Liver (tissue), 8 donors: ENCODE measurements at regions not wholly inside any gene's neighbourhood (a gene's known extent, or its start where the extent isn't known, plus 50 kb on each side); places are given as distances from the start of the nearest gene placed in this dataset.

Source experiments
- DNase-seq: peaks from one replicate; pipeline ENCODE4 v3.0.0-alpha.2; 2017; ENCODE audit warnings: low spot score
- H3K27ac ChIP-seq, 2 donors: one replicate each; pipeline ENCODE4 v1.7.0; 2013; ENCODE audit warnings: inconsistent platforms in 2 of 2, low read length in 2 of 2, control low read depth in 1 of 2, low read depth in 1 of 2, mild to moderate bottlenecking in 1 of 2
- H3K27me3 ChIP-seq, 4 donors: one replicate each; pipeline versions ENCODE4 v1.6.1 to v1.7.0; 2013; ENCODE audit warnings: low read length in 3 of 4, inconsistent platforms in 1 of 4, mild to moderate bottlenecking in 1 of 4, moderate library complexity in 1 of 4; ENCODE audit not compliant: control insufficient read depth in 4 of 4, insufficient read depth in 4 of 4
- H3K36me3 ChIP-seq, 4 donors: one replicate each; pipeline versions ENCODE4 v1.6.1 to v1.7.0; 2013; ENCODE audit warnings: low read length in 3 of 4, mild to moderate bottlenecking in 3 of 4, low read depth in 1 of 4, moderate library complexity in 1 of 4; ENCODE audit not compliant: control insufficient read depth in 4 of 4, insufficient read depth in 3 of 4
- H3K4me1 ChIP-seq, 4 donors: one replicate each; pipeline versions ENCODE4 v1.6.1 to v1.7.0; 2013; ENCODE audit warnings: low read length in 3 of 4, mild to moderate bottlenecking in 3 of 4, moderate library complexity in 1 of 4; ENCODE audit not compliant: control insufficient read depth in 4 of 4, insufficient read depth in 4 of 4
- H3K4me3 ChIP-seq, 3 donors: one replicate each; pipeline versions ENCODE4 v1.6.1 to v1.7.0; 2013; ENCODE audit warnings: low read length in 3 of 3, control low read depth in 1 of 3, low read depth in 1 of 3, mild to moderate bottlenecking in 1 of 3
- H3K9ac ChIP-seq, 2 donors: one replicate each; pipeline ENCODE4 v1.7.0; 2013; ENCODE audit warnings: low read length in 2 of 2, mild to moderate bottlenecking in 2 of 2, moderate library complexity in 2 of 2, control low read depth in 1 of 2, low read depth in 1 of 2
- H3K9me3 ChIP-seq, 4 donors: one replicate each; pipeline versions ENCODE4 v1.6.1 to v1.7.0; 2013; ENCODE audit warnings: low read length in 3 of 4; ENCODE audit not compliant: control insufficient read depth in 4 of 4
- EGR1 ChIP-seq, 2 donors: IDR thresholded peaks; 2 replicates each; pipeline ENCODE4 v1.6.1; 2016 to 2018; ENCODE audit warnings: antibody characterized with exemption in 2 of 2, low read depth in 2 of 2
- FOXA1 ChIP-seq: IDR thresholded peaks from 2 replicates; pipeline ENCODE4 v1.6.1; 2016; ENCODE audit warnings: antibody characterized with exemption
- FOXA2 ChIP-seq: IDR thresholded peaks from 2 replicates; pipeline ENCODE4 v1.6.1; 2016; ENCODE audit warnings: antibody characterized with exemption
- HNF4A ChIP-seq, 2 donors: conservative IDR thresholded peaks; 2 replicates each; pipeline ENCODE4 v1.6.1; 2016; ENCODE audit warnings: antibody characterized with exemption in 2 of 2, mild to moderate bottlenecking in 2 of 2
- HNF4G ChIP-seq: IDR thresholded peaks from 2 replicates; pipeline ENCODE4 v1.6.1; 2016; ENCODE audit warnings: antibody characterized with exemption
- JUND ChIP-seq, 2 donors: IDR thresholded peaks; 2 replicates each; pipeline ENCODE4 v1.6.1; 2016; ENCODE audit warnings: antibody characterized with exemption in 2 of 2
- NR2F2 ChIP-seq: IDR thresholded peaks from 2 replicates; pipeline ENCODE4 v1.6.1; 2016; ENCODE audit warnings: antibody characterized with exemption
- RAD21 ChIP-seq, 2 donors: IDR thresholded peaks; 2 replicates each; pipeline ENCODE4 v1.6.1; 2016; ENCODE audit warnings: antibody characterized with exemption in 2 of 2, mild to moderate bottlenecking in 2 of 2
- YY1 ChIP-seq: IDR thresholded peaks from 2 replicates; pipeline ENCODE4 v1.6.1; 2016; ENCODE audit warnings: antibody characterized with exemption, mild to moderate bottlenecking
- WGBS: extraction: QIAGEN DNeasy Blood & Tissue Kit; methylation state at CpG from one replicate; pipeline ENCODE4 v1.1.7; 2013; 5-methylcytosine and 5-hydroxymethylcytosine counted together
- TF ChIP-seq, protein P1 (sequence below): IDR thresholded peaks from 2 replicates; pipeline ENCODE4 v1.6.1; 2016; ENCODE audit warnings: antibody characterized with exemption
- TF ChIP-seq, protein P2 (sequence below): IDR thresholded peaks from 2 replicates; pipeline ENCODE4 v1.6.1; 2016; ENCODE audit warnings: antibody characterized with exemption
- TF ChIP-seq, protein P3 (sequence below): fragments of 150-350 bp; IDR thresholded peaks from 2 replicates; pipeline ENCODE4 v1.5.1; 2017; ENCODE audit warnings: improper control_type of control experiment, low read depth, low read length; ENCODE audit not compliant: missing input control
- TF ChIP-seq, protein P4 (sequence below): IDR thresholded peaks from 2 replicates; pipeline ENCODE4 v1.6.1; 2016; ENCODE audit warnings: antibody characterized with exemption, mild to moderate bottlenecking
- donor health status: healthy.
- donor health status: healthy.
- donor health status: healthy.
- donor health status: healthy.
- donor health status: healthy.

DNA sequence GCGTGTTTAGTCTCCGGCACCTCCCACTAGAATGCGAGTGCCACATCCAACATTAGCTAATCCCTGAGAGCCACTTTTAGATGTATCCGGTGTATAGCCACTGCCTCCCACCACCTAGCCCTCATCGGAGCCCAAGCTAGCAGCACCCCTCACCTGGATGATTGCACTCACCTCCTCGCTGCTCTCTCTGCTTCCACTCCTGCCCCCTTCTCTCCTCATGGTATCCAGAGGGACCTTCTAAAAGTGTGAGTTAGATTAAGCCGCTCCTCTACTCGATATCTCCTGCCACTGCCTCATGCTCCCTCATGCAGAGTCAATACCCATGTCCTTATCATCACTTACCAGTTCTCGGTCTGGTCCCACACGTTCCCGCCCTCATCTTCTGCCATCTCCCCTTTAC lies 125.3 kb downstream of the RAB11FIP2 start:
- H3K4me3 ChIP-seq, result no peak overlapping the region
- H3K9ac ChIP-seq, result no peak overlapping the region
- DNase-seq, result no peak
- H3K36me3 ChIP-seq, result no peaks in the 10 kb centered on the region
- H3K27ac ChIP-seq, result no peak overlapping the region
- H3K27me3 ChIP-seq, result peaks cover 0 to 3% (median 1%) of the 10 kb centered on the region in 4 donors
- H3K4me1 ChIP-seq, result no peaks in the 10 kb centered on the region
- peaks cover 0 to 4% (median 0%) of the 10 kb centered on the region in 4 donors for H3K9me3 ChIP-seq
- 80% methylated on average over 11 of the region's 11 CpGs for WGBS
- TF ChIP-seq, protein P1, sequence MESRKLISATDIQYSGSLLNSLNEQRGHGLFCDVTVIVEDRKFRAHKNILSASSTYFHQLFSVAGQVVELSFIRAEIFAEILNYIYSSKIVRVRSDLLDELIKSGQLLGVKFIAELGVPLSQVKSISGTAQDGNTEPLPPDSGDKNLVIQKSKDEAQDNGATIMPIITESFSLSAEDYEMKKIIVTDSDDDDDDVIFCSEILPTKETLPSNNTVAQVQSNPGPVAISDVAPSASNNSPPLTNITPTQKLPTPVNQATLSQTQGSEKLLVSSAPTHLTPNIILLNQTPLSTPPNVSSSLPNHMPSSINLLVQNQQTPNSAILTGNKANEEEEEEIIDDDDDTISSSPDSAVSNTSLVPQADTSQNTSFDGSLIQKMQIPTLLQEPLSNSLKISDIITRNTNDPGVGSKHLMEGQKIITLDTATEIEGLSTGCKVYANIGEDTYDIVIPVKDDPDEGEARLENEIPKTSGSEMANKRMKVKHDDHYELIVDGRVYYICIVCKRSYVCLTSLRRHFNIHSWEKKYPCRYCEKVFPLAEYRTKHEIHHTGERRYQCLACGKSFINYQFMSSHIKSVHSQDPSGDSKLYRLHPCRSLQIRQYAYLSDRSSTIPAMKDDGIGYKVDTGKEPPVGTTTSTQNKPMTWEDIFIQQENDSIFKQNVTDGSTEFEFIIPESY, result no peak
- TF ChIP-seq FOXA1 (no peak), HNF4G (no peak), RAD21 (IDR thresholded peaks at IDR 0.05) (no peak), EGR1 (IDR thresholded peaks at IDR 0.05; ENCODE audit: low read depth in 2 of 2) (no peak)
- TF ChIP-seq, protein P2, sequence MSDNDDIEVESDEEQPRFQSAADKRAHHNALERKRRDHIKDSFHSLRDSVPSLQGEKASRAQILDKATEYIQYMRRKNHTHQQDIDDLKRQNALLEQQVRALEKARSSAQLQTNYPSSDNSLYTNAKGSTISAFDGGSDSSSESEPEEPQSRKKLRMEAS, result no peak
- TF ChIP-seq, protein P3, sequence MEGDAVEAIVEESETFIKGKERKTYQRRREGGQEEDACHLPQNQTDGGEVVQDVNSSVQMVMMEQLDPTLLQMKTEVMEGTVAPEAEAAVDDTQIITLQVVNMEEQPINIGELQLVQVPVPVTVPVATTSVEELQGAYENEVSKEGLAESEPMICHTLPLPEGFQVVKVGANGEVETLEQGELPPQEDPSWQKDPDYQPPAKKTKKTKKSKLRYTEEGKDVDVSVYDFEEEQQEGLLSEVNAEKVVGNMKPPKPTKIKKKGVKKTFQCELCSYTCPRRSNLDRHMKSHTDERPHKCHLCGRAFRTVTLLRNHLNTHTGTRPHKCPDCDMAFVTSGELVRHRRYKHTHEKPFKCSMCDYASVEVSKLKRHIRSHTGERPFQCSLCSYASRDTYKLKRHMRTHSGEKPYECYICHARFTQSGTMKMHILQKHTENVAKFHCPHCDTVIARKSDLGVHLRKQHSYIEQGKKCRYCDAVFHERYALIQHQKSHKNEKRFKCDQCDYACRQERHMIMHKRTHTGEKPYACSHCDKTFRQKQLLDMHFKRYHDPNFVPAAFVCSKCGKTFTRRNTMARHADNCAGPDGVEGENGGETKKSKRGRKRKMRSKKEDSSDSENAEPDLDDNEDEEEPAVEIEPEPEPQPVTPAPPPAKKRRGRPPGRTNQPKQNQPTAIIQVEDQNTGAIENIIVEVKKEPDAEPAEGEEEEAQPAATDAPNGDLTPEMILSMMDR, result no peak

DNA sequence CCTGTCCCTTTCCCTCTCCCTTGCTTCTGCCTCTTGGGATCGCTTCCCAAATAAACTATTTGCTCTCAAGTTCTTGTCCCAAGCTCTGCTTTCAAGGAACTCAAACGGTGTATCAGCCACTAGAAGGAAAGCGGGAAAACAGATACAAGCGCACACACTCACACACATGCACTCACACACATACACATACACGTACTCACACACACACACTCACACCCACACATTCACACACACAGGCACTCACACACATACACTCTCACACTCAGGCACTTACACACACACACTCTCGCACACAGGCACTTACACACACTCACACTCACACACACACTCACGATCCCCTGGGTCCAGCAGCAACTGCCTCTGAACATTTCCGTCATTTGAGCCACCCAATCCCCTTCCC lies 121.9 kb downstream of the RAB11FIP2 start:
- no peak for TF ChIP-seq FOXA2
- TF ChIP-seq NR2F2, result no peak
- TF ChIP-seq EGR1 (IDR thresholded peaks at IDR 0.05; ENCODE audit: low read depth in 2 of 2), result no peak
- TF ChIP-seq JUND (IDR thresholded peaks at IDR 0.05), result no peak
- TF ChIP-seq, protein P2, result no peak
- no peak for TF ChIP-seq YY1
- no peak for TF ChIP-seq HNF4A (conservative IDR thresholded peaks at IDR 0.05)
- DNase-seq, result no peak
- Histone ChIP-seq H3K36me3 (no peaks in the 10 kb centered on the region), H3K9me3 (no peaks in the 10 kb centered on the region), H3K9ac (no peak overlapping the region), H3K27me3 (peaks cover 0 to 4% (median 3%) of the 10 kb centered on the region in 4 donors), H3K4me1 (no peaks in the 10 kb centered on the region), H3K27ac (no peak overlapping the region), H3K4me3 (no peak overlapping the region)
- WGBS, result 85% methylated on average over 8 of the region's 8 CpGs

DNA sequence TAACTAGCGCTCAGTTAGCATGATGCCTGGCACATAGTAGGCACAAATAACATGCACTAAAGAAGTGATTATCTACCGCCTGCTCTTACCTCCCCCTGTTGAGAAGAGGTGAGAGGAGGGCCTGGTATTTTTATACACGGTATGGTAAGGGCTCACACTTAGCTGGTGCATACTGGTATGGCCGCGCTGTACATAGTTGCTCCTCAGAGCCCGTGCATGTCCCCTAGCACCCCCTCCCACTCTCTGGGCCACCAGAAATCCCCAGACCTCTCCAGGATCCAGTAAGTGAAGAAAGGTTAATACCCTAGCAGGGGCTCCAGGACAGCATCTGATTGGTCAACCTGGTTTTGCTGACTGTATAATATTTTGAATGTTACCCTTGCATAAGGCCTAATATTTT lies 121.4 kb downstream of the RAB11FIP2 start:
- 88% methylated on average over 6 of the region's 6 CpGs for WGBS

More for the DNA sequence above, 121.4 kb downstream of the RAB11FIP2 start:
- no peaks in the 10 kb centered on the region for H3K9me3 ChIP-seq
- H3K27ac ChIP-seq, result no peak overlapping the region
- no peaks in the 10 kb centered on the region for H3K4me1 ChIP-seq
- H3K9ac ChIP-seq, result no peak overlapping the region
- H3K4me3 ChIP-seq, result no peak overlapping the region
- DNase-seq, result no peak
- TF ChIP-seq, protein P4, sequence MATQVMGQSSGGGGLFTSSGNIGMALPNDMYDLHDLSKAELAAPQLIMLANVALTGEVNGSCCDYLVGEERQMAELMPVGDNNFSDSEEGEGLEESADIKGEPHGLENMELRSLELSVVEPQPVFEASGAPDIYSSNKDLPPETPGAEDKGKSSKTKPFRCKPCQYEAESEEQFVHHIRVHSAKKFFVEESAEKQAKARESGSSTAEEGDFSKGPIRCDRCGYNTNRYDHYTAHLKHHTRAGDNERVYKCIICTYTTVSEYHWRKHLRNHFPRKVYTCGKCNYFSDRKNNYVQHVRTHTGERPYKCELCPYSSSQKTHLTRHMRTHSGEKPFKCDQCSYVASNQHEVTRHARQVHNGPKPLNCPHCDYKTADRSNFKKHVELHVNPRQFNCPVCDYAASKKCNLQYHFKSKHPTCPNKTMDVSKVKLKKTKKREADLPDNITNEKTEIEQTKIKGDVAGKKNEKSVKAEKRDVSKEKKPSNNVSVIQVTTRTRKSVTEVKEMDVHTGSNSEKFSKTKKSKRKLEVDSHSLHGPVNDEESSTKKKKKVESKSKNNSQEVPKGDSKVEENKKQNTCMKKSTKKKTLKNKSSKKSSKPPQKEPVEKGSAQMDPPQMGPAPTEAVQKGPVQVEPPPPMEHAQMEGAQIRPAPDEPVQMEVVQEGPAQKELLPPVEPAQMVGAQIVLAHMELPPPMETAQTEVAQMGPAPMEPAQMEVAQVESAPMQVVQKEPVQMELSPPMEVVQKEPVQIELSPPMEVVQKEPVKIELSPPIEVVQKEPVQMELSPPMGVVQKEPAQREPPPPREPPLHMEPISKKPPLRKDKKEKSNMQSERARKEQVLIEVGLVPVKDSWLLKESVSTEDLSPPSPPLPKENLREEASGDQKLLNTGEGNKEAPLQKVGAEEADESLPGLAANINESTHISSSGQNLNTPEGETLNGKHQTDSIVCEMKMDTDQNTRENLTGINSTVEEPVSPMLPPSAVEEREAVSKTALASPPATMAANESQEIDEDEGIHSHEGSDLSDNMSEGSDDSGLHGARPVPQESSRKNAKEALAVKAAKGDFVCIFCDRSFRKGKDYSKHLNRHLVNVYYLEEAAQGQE, result no peak
- TF ChIP-seq, protein P1, result no peak
- H3K36me3 ChIP-seq, result no peaks in the 10 kb centered on the region
- H3K27me3 ChIP-seq, result peaks cover 0 to 4% (median 3%) of the 10 kb centered on the region in 4 donors
